OCI-LY3 (cell line): ENCODE measurements at regions not wholly inside any gene's neighbourhood (a gene's known extent, or its start where the extent isn't known, plus 50 kb on each side); places are given as distances from the start of the nearest gene placed in this dataset.

Source experiments
- CTCF ChIP-seq: fragments of 200-600, 300-600 bp; sonication (generic); IDR thresholded peaks from 2 replicates; pipeline ENCODE4 v1.5.1; 2014; ENCODE audit warnings: antibody characterized with exemption, low read length, low read depth
- EZH2phosphoT487 ChIP-seq: fragments of 200-600 bp; shearing (Covaris generic); IDR thresholded peaks from 2 replicates; pipeline ENCODE4 v1.6.1; 2018; ENCODE audit warnings: antibody characterized with exemption, mixed run types, low read depth

GRCh38 chr3:109774108-109774507, 436.8 kb upstream of the DPPA4 start:
- TF ChIP-seq CTCF: no peak
- TF ChIP-seq EZH2phosphoT487: no peak
